ENCODE measurements at regions not wholly inside any gene's neighbourhood (a gene's known extent, or its start where the extent isn't known, plus 50 kb on each side); places are given as distances from the start of the nearest gene placed in this dataset.

DNA sequence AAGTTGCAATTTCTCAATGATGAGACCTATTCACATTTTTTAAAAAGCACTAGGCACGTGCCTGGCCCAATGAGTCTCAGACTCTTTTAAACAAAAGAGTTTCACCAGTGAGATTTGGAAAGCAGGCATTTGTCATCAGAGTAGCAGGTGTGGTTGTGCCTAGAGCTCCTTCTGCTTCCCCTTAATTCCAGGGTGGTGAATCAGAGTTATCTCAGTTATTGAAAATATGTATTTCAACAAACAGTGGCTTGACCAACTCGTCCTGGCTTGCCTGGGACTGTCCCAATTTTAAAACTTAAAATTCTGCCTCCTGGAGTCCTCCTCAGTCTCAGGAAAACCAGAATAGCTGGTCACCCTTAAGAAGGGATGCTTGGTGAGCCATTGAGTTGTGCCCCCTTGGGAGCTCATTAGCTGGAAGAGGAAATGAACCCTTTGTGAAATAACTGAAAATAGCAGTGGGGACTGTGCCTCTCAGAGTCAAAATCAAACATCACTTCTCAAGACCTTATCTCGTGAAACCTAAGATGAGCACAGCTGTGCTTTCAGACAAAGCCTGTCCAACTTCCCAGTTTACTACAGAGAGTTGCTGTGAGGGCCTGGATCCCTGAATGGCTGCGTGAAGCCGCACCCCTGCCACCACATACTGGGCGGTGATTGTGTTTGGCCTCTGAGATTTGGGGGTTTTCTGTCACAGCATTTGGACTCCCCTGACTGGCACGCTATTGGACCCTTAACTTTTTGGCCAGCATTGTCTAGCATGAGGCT, 116.3 kb downstream of the ANKRD60 start:
- CTCF ChIA-PET: no interaction called here
- POLR2A ChIA-PET: no interaction called here

DNA sequence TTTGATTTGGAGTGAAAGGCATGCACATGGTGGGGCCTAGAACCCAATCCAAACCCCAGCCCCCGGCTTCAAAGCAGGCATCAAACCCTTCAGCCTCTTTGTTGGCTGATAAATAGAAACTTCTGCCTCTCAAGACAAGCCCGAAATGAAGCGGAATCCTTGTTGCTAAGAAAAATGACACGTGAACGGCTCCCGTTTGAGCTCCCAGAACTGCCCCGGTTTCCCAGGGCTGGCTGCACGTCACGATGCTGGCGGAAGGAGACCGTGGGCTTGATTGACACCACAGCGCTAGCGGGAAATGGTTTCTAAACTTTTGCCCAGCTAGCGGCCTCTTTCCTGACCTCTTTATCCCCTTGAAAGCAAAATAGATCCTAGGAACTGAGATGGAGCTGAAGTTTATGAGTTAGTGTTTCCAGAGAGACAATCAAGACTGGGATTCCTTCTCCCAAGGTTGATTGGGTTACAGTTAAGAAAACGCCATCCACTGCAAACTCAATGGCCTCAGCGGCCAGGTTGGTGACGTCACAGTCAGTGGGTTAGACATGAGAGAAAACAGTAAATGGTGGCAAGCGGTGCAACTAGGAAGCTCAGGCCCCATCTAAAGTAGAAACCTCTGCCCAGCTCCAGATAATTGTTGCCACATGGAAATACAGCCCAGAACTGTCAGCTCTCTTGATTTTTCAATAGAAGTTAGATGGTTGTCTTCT, 117.0 kb downstream of the ANKRD60 start:
- CTCF ChIA-PET: no interaction called here
- POLR2A ChIA-PET: no interaction called here

DNA sequence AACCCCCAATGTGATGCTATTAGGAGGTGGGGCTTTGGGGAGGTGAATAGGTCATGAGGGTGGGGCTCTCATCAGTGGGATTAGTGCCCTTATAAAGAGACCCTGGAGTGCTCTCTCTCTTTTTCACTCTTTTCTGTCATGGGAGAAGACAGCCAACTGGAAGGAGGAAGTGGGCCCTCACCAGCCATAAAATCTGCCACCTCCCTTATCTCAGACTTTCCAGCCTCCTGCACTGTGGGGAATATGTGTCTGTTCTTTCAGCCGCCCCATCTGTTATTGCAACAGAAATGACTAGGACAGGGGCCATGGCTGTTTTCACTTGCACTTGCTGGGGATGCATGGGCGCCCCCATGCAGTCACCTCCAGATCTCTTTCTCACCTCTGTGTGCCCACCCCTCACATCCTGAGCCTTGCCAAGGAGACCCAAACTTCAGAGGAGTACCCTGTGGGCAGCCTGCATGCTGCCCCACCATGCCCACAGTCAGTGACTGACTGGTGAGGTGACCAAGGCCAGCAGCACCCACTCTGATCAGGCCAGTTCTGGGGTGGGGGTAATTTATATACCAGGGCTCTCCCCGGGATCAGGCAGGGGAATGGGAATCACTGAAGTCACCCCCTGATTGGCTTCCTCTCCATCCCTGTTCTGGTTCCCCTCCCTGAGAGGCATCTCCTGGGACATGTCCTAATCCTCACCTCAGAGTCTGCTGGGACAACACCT, 118.4 kb downstream of the ANKRD60 start:
- ChIA-PET POLR2A (no interaction called here), CTCF (no interaction called here)

DNA sequence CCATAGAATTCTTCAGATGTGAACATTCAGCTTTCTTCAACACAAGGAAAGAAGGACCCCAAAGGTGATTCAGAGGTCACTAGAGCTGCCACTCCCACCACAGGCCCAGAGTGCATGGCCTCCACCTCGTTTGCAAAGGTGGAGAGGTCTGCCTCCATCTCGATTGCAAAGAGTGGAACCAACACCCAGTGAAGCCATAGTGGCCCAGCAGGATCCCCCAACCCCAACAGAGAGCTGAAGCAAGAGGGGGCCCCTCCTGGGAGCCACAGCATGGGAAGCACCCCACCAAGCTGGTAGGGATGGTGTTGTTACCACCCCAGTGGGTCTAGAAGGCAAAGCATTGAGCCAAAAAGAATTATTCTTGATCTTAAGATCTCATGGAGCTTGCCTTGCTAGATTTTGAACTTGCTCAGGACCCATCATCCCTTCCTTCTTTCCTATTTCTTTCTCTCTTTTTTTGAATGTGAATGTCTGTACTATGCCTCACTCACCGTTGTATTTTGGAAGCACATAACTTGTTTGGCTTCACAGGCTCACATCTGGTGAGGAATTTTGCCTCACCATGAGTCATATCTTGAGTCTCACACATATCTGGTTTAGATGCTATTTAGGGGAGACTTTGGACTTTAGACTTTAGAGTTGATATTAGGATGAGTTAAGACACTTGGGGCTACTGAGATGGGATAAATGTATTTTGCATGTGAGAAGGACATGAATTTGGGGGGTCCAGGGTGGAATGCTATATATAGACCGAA, 119.2 kb downstream of the ANKRD60 start:
- ChIA-PET POLR2A (no interaction called here), CTCF (interaction anchor here (0.8 kb wide), 1 partner anchor 23 kb away, joined by 3 read pairs; no protein-coding TSS in a partner anchor)

DNA sequence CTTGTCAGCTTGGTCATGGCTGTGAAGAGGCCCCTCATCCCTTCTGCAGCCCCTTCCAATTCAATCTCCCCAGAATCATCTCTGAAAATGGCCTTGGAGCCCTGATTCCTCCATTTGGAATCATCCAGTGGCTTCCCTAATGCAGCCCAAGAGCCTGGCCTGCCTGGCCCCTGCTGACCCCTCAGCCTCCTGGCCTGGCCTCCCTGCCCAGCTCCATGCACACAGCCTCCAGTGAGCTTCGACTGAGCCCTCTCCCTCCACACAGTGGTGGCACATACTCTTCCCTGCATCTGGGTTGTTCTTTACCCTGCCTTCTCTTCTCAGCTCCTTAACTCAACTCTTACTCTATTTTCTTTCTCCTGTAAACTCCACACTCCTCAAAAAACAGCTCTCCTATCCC, 120.9 kb downstream of the ANKRD60 start:
- POLR2A ChIA-PET: no interaction called here
- CTCF ChIA-PET: no interaction called here

DNA sequence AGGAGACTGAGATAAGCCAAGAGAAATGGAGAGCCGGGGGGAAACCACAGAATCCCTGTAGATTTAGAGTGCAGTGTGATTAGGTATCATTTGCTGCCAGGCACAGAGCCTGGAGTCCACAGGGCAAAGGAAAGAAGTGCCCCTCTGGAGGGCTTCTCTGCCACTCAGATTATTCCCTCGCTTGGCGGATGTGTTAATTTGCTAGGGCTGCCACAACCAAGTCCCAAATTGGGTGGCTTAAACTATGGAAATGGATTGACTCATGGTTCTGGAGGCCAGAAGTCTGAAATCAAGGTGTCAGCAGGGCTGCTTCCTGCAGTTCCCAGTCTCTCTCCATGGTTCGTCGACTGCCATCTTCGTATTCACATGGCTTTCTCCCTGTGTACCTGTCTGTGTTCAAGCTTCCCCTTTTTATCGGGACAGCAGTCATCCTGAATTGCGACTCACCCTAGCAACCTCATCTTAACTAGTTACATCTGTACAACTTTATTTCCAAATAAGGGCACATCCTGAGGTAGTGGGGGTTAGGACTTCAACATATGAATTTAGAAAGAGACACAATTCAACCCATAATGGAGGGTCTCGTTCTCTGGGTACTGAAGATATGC, 122.2 kb downstream of the ANKRD60 start:
- ChIA-PET POLR2A (no interaction called here), CTCF (no interaction called here)

DNA sequence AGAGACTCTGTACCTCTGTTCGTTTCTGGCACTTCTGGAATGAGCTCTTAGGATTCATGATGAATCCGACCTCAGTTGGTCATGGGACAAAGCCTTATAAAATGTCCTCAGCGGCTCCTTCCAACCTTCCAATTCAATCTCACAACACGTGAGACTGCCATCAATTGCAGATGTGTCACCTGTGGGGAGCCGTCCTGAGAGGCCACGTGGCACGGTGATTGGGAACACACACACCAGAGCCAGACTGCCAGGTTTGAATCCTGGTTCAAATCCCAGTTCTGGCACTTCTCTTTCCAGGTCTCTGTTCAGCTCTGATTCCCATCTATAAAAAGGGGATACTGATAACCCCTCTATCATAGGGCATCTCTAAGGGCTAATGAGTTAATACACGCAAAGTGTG, 124.5 kb downstream of the ANKRD60 start:
- ChIA-PET CTCF (no interaction called here), POLR2A (no interaction called here)

DNA sequence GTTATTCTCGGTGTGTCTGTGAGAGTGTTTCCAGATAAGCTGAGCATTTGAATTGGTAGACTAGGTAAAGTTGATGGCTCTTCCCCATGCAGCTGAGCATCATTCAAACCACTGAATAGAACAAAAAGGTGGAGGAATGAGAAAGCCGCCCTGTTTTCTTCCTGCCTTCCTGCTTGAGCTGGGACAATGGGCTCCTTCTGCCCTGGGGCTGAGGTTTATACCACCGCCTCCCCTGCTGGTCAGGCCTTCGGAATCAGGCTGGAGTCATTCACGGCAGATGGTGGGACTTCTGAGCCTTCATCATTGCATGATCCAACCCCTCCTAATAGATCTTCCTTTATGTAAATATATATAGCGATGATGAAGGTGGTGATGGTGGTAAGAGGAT, 124.9 kb downstream of the ANKRD60 start:
- ChIA-PET CTCF (no interaction called here), POLR2A (no interaction called here)

DNA sequence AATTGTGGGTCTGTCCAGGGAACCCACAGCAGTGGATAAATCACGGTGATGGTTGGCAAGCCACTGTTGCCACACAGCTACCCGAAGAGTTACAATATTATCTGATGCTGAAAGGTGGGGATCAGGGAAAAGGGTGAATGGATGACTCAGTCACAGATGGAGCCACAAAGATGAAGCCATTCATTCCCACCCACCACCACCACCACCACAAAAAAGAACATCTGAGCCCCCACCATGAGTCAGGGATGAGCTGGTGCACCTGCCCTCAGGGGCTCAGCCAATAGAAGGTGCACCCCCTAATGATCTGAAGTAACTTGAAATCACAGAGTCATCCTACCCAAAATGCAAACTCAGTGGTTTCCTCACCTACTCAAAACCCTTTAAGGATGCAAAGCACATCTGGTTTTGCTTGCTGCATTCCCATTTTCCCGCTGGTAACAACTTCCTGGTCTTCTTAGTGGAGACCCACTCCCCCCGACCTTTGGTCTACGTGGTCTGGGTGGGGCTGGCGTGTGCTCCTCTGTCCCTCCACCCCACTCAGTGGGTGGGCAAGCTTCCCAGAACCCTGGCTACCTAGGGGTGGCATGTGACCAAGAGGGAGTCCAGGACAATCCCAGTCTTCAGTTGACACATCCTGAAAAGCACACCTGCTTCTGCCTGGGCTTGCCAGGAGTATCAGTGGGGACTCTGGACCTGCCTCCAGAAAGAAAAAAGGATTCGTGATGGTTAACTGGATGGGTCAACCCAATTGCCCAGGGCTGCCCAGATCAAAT, 125.5 kb downstream of the ANKRD60 start:
- ChIA-PET POLR2A (no interaction called here), CTCF (no interaction called here)

DNA sequence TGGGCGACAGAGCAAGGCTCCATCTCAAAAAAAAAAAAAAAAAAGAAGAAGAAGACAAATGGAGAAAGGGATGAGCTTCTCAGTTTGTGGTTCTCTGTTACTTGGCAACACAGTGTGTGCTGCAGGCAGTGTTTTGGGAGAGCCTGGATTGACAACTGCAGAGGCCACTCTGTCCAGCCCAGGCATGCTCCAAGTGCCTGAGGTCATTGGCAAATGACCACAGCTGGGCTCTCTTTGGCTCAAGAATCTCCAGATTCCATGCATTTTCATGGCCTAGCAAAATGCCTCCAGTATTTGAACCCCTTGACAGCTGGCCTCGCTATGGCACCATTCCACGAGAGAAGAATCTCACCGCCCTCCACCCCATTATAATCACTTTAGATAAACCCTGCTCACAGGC, 126.2 kb downstream of the ANKRD60 start:
- ChIA-PET POLR2A (no interaction called here), CTCF (no interaction called here)

DNA sequence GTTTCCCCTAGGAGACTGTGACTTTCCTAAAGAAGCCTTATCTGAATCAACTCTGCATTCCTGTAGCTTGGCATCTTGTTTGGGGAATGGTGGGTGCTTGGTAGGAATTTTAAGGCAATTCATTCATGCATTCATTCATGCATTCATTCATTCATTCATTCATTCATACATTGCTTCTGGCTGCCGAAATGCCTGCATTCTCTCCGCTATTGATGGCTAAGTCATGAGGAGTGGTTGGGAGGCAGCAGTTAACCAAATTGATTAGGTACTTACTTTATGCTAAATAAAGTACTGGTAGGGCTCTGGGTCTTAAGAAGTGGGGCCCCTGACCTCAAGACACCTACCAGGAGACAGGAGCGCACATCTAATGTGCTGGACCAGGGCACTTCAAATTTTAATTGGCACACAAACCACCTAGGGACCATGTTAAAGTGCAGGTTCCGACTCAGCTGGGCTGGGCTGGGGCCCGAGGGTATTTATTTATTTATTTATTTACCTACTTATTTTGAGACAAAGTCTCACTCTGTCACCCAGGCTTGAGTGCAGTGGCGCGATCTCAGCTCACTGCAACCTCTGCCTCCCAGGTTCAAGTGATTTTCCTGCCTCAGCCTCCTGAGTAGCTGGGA, 127.6 kb downstream of the ANKRD60 start:
- POLR2A ChIA-PET: no interaction called here
- CTCF ChIA-PET: no interaction called here

DNA sequence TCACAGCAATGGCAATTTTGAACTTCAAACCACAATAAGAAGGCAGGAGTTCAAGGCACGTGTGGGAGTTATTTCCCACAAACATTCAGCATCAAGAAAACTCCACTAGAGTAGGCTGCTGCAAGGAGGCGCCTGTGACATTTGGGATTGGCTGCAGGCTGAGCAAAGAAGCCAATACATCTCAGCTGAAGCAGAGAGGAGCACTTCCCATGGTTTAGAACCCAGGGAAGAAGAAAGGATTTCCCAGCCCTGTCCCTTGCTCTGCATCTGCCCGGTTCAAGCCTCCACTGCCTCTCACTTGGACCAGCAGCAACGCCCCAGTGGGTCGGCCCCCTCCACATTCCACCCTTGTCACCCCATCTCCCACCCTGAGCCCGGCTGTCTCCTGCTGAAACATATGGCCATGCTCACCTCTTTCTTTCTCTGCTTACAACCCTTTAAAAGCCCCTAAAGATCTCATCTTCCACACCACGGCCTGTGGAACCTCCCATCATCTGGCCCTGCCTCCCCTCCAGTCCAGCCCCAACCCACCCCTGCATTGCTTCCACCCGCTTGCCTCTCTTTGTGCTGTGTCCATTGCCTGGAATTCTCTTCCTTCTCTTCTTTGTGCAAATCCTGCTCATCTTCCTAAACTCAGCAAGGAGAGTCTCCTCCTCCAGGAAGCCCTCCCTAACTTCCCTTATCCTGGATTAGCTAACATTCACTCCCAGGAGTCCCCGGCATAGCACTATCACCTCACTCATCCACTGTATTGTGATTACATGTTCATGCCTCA, 128.3 kb downstream of the ANKRD60 start:
- CTCF ChIA-PET: no interaction called here

DNA sequence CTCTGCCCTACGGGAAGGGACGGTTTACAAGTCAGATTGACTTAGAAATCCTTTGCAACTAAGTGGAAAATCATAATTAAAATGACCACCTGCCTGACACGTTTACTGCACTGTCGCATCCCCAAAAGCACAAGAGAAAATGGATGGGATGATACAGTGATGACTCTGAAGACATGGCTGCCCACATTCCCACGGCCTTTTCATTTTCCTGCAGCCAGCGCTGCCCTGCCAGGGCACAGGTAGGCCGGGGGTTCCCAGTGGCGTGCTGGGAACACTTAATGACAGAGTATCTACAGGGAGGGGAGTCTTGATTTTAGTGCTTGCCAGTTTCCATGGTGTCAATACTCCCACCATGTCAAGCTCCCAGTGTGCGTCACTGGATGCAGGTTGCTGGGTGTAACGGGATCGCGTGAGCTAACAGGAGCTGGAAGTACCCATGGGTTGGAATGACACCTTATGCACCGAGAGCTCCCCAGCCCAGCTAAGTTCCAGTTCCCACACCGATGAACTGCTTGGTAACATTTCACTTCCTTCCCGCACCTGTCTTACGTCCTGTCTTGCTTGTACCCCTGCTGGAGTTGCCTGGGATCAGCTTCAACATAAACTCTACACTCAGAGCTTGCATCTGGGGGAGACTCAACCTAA, 129.0 kb downstream of the ANKRD60 start:
- ChIA-PET POLR2A (no interaction called here), CTCF (no interaction called here)

More for the DNA sequence above, 128.3 kb downstream of the ANKRD60 start:
- POLR2A ChIA-PET: no interaction called here

DNA sequence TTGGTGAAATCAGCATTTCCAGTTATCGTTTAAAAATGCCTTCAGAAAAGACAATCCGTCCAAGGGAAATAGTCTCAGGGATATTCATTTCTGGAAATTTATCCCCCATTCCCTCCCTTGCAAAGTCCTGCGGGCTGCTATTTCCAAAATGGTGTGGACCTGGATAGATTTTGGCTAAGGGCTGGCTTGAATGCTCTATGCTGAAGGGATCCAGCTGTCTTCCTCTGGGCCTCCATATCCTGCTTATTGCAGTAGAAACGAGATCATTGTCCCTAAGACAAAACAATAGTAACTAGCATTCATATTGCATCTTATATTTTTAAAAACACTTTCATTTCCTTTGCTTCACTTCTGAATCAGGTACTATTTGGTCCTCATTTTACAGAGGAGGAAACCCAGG, 129.9 kb downstream of the ANKRD60 start:
- ChIA-PET POLR2A (no interaction called here), CTCF (no interaction called here)

DNA sequence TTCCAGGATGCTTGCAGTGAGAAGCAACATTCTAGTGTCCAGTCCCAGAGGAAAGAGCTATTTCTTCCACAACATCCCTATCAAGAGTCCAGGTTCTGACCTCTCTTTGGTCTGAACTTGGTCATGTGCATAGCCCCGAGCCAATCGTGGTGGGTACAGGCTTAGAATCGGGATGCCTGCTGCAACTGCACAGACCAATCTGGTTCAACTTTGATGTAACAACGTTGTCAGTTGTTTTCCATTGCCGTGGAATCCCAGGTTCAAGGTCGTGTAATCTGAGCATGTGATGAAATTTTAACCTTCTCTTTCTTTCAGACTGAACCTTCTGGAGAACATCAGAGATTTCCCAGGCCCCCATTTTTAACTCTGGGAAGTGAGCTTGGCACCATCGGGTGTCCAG, 130.5 kb downstream of the ANKRD60 start:
- POLR2A ChIA-PET: no interaction called here
- CTCF ChIA-PET: no interaction called here

DNA sequence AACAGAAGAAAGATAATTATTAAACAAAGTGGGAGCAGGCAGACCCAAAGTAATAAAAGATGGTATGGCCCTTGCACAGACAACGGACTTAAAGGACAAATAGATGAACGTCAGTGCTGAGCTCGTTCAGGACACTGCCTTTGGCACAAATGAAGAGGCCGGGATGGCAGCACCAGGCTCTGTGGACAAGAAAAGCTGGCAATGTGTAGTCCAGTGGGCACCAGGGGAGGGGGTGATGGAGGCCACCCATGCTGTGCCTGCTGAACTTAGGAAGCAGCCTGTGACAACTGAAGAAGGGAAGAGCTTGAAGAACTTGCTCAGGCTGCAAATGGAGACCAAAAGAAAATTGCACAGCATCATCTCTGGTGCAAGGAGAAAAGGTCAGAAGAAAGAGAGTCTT, 131.0 kb downstream of the ANKRD60 start:
- CTCF ChIA-PET: no interaction called here
- POLR2A ChIA-PET: no interaction called here

DNA sequence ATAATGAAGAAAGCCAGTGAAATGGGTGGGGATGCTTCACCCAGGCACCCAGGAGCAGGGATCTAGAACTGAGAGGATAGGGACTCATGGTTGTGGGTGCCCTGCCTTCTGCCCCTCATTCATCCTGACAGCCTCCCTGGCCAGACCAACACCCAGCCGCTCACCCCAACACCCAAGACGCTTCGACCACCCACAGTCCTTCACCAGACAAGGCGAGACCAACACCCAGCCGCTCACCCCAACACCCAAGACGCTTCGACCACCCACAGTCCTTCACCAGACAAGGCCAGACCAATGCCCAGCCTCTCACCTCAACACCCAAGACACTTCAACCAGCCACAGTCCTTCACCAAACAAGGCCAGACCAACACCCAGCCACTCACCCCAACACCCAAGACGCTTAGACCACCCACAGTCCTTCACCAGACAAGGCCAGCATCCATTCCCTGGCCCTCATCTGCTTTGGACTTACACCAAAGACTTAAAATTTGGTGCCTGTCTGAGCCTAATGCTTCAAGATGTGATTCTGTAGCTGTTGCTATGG, 131.5 kb downstream of the ANKRD60 start:
- ChIA-PET POLR2A (no interaction called here), CTCF (no interaction called here)

DNA sequence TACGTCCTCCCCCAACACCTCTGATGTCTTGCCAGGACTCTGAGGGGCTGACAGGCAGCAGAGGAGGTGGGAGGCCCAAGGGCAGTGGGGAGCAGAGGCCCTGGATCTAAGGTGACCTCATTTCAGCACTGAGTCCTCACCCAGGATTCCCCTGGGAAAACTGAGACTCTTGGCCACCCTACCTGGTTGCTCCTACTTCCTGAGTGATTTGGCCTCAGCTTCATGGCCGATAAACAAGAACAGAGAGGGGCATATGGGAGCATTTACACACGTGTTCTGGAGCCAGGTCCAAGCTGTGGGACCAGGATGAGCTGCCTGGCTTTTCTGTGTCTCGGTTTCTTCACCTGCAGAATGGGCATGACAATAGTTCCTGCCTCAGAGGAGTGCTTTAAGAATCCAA, 133.8 kb downstream of the ANKRD60 start:
- POLR2A ChIA-PET: no interaction called here
- CTCF ChIA-PET: no interaction called here

Data from activated CD8-positive, alpha-beta memory T cell treated with anti-CD3 and anti-CD28 coated beads for 36 hours (primary cell).